H1 (cell line): ENCODE measurements at regions not wholly inside any gene's neighbourhood (a gene's known extent, or its start where the extent isn't known, plus 50 kb on each side); places are given as distances from the start of the nearest gene placed in this dataset.

Experiments used
- CTCF ChIA-PET: fragments of 300-600 bp; sonication (Branson Sonifier 250); formaldehyde crosslinking; loops from one replicate; lab custom pipeline; 2021; ENCODE audit not compliant: partially characterized antibody; lab: Charles Lee
- POLR2A ChIA-PET: fragments of 300-600 bp; sonication (Branson Sonifier 250); formaldehyde crosslinking; loops from one replicate; lab custom pipeline; 2021; ENCODE audit warnings: inconsistent platforms; ENCODE audit not compliant: partially characterized antibody; lab: Charles Lee
- DNase-seq, 2 experiments: peaks; one replicate each; pipeline versions ENCODE4 v3.0.0 to v3.0.0-alpha.2; 2010 to 2022; ENCODE audit warnings: low spot score in 2 of 2, low read depth in 1 of 2, mixed read lengths in 1 of 2
- FAIRE-seq: peaks from 2 replicates; lab custom pipeline; 2011; peaks lifted over from hg19 to GRCh38; lab: Jason Lieb, UNC
- H2AFZ ChIP-seq: 2 replicates; pipeline ENCODE4 v1.8.1; 2012; ENCODE audit warnings: low read length, inconsistent platforms
- H2AK5ac ChIP-seq: 2 replicates; pipeline ENCODE4 v1.6.1; 2013; ENCODE audit warnings: low read depth, low read length
- H2BK120ac ChIP-seq: replicated peaks from 2 replicates; pipeline ENCODE3; 2013; ENCODE audit warnings: low read depth, low read length, inconsistent platforms
- H2BK12ac ChIP-seq: 2 replicates; pipeline ENCODE4 v1.6.1; 2013; ENCODE audit warnings: low read depth, low read length
- H2BK15ac ChIP-seq: 2 replicates; pipeline ENCODE4 v1.6.1; 2013; ENCODE audit warnings: low read length
- H2BK20ac ChIP-seq: 2 replicates; pipeline ENCODE4 v1.6.1; 2013; ENCODE audit warnings: low read length
- H2BK5ac ChIP-seq: 2 replicates; pipeline ENCODE4 v1.6.1; 2013; ENCODE audit warnings: low read depth, low read length
- H3K14ac ChIP-seq: 2 replicates; pipeline ENCODE4 v1.6.1; 2013; ENCODE audit warnings: inconsistent platforms; ENCODE audit not compliant: insufficient read length
- H3K18ac ChIP-seq: 2 replicates; pipeline ENCODE4 v1.6.1; 2013; ENCODE audit warnings: low read length; ENCODE audit errors: extremely low read depth
- H3K23ac ChIP-seq: 2 replicates; pipeline ENCODE4 v1.6.1; 2013; ENCODE audit warnings: inconsistent platforms; ENCODE audit not compliant: insufficient read length
- H3K23me2 ChIP-seq: 2 replicates; pipeline ENCODE4 v1.6.1; 2013; ENCODE audit warnings: low read depth, low read length
- H3K27ac ChIP-seq: 2 replicates; pipeline ENCODE4 v1.6.1; 2011; ENCODE audit warnings: low read depth, low read length, inconsistent platforms
- H3K27me3 ChIP-seq, 4 experiments: replicated peaks in 1 of 4; 1 replicate in 1 of 4; 2 replicates in 3 of 4; pipeline versions ENCODE4 v1.6.1 to v1.8.1; 2011 to 2013; ENCODE audit warnings: low read length in 3 of 4, mild to moderate bottlenecking in 3 of 4, inconsistent platforms in 2 of 4, mixed read lengths in 2 of 4, moderate library complexity in 1 of 4; ENCODE audit not compliant: control insufficient read depth in 3 of 4, insufficient read depth in 3 of 4; ENCODE audit errors: extremely low read depth in 1 of 4
- H3K36me3 ChIP-seq, 4 experiments: 2 replicates each; pipeline versions ENCODE4 v1.6.1 to v1.8.1; 2011 to 2013; ENCODE audit warnings: mild to moderate bottlenecking in 4 of 4, low read length in 3 of 4, moderate library complexity in 2 of 4, control low read depth in 1 of 4, inconsistent platforms in 1 of 4; ENCODE audit not compliant: insufficient read depth in 4 of 4, control insufficient read depth in 2 of 4
- H3K4ac ChIP-seq: replicated peaks from 2 replicates; pipeline ENCODE3; 2013; ENCODE audit warnings: low read length, low read depth, mixed read lengths, inconsistent platforms; ENCODE audit not compliant: insufficient read length
- H3K4me1 ChIP-seq, 4 experiments: replicated peaks in 1 of 4; 1 replicate in 1 of 4; 2 replicates in 3 of 4; pipeline versions ENCODE4 v1.6.1 to v1.8.1; 2011 to 2013; ENCODE audit warnings: low read length in 3 of 4, inconsistent platforms in 2 of 4, mixed read lengths in 1 of 4; ENCODE audit not compliant: insufficient read depth in 4 of 4, control insufficient read depth in 3 of 4
- H3K4me2 ChIP-seq, 2 experiments: 2 replicates each; pipeline versions ENCODE4 v1.6.1 to v1.8.1; 2011 to 2013; ENCODE audit warnings: low read depth in 2 of 2, low read length in 2 of 2, control low read depth in 1 of 2, inconsistent platforms in 1 of 2, mild to moderate bottlenecking in 1 of 2; ENCODE audit not compliant: insufficient read depth in 1 of 2
- H3K4me3 ChIP-seq, 4 experiments: fragments of 200-600, 300-600 bp in 1 of 4; sonication (generic), shearing (Covaris generic), sonication (Bioruptor Twin) in 1 of 4; 2 replicates each; pipeline versions ENCODE4 v1.5.1 to v1.8.1; 2011 to 2016; ENCODE audit warnings: low read length in 4 of 4, low read depth in 3 of 4, control low read depth in 2 of 4, inconsistent platforms in 2 of 4, mild to moderate bottlenecking in 2 of 4, mixed read lengths in 1 of 4, moderate library complexity in 1 of 4; ENCODE audit not compliant: insufficient read depth in 2 of 4; ENCODE audit errors: extremely low read depth in 1 of 4
- H3K56ac ChIP-seq: replicated peaks from 2 replicates; pipeline ENCODE3; 2013; ENCODE audit warnings: low read depth, mild to moderate bottlenecking, mixed read lengths, low read length, inconsistent platforms; ENCODE audit not compliant: insufficient read length
- H3K79me1 ChIP-seq: 2 replicates; pipeline ENCODE4 v1.6.1; 2013; ENCODE audit warnings: low read depth, low read length, control low read depth
- H3K79me2 ChIP-seq, 2 experiments: 2 replicates each; pipeline versions ENCODE4 v1.6.1 to v1.8.1; 2012 to 2013; ENCODE audit warnings: low read length in 2 of 2, mild to moderate bottlenecking in 2 of 2, inconsistent platforms in 1 of 2; ENCODE audit not compliant: insufficient read depth in 2 of 2, control insufficient read depth in 1 of 2
- H3K9ac ChIP-seq, 4 experiments: replicated peaks in 1 of 4; 1 replicate in 1 of 4; 2 replicates in 3 of 4; pipeline versions ENCODE4 v1.6.1 to v1.8.1; 2011 to 2013; ENCODE audit warnings: low read depth in 3 of 4, low read length in 3 of 4, control low read depth in 2 of 4, mild to moderate bottlenecking in 2 of 4, moderate library complexity in 2 of 4, inconsistent platforms in 1 of 4; ENCODE audit errors: extremely low read depth in 1 of 4
- H3K9me3 ChIP-seq, 2 experiments: 2 replicates each; pipeline versions ENCODE4 v1.6.1 to v1.8.1; 2012 to 2013; ENCODE audit warnings: mild to moderate bottlenecking in 2 of 2, moderate library complexity in 2 of 2, control low read depth in 1 of 2, inconsistent platforms in 1 of 2, low read depth in 1 of 2, low read length in 1 of 2, mixed read lengths in 1 of 2; ENCODE audit not compliant: insufficient read depth in 2 of 2
- H4K20me1 ChIP-seq, 2 experiments: replicated peaks in 1 of 2; 2 replicates each; pipeline versions ENCODE3 to v1.8.1; 2011 to 2013; ENCODE audit warnings: inconsistent platforms in 2 of 2, low read length in 2 of 2, mild to moderate bottlenecking in 1 of 2; ENCODE audit not compliant: insufficient read depth in 2 of 2, control insufficient read depth in 1 of 2
- H4K5ac ChIP-seq: 2 replicates; pipeline ENCODE4 v1.6.1; 2013; ENCODE audit warnings: low read length, low read depth, mixed read lengths, inconsistent platforms; ENCODE audit not compliant: insufficient read length
- H4K8ac ChIP-seq: 2 replicates; pipeline ENCODE4 v1.8.0; 2013; ENCODE audit warnings: mild to moderate bottlenecking, moderate library complexity, low read length, inconsistent platforms; ENCODE audit not compliant: insufficient read depth; ENCODE audit errors: extremely low read depth
- H4K91ac ChIP-seq: replicated peaks from 2 replicates; pipeline ENCODE3; 2013; ENCODE audit warnings: low read length, mixed read lengths, inconsistent platforms; ENCODE audit not compliant: insufficient read length
- ASH2L ChIP-seq: fragments of 200-600, 300-600 bp; sonication (generic); IDR thresholded peaks from one replicate; pipeline ENCODE4 v1.7.1; 2017; ENCODE audit warnings: low read length
- KDM4A ChIP-seq: IDR thresholded peaks from one replicate; pipeline ENCODE4 v1.7.1; 2012; ENCODE audit warnings: low read depth, mild to moderate bottlenecking, moderate library complexity, low read length, inconsistent platforms; ENCODE audit not compliant: severe bottlenecking
- WGBS, 2 experiments: shearing (Covaris generic) in 1 of 2; methylation state at CpG; one replicate each; pipeline versions ENCODE4 v1.1.6 to v1.1.7; 2013 to 2015; ENCODE audit warnings: low lambda C conversion rate in 2 of 2, mixed read lengths in 2 of 2, inconsistent platforms in 1 of 2, low coverage in 1 of 2, missing lambda C conversion rate in 1 of 2; ENCODE audit not compliant: insufficient replicate concordance in 2 of 2, insufficient coverage in 1 of 2, insufficient read length in 1 of 2; ENCODE audit errors: extremely low coverage in 1 of 2, missing lambda C conversion rate in 1 of 2; 5-methylcytosine and 5-hydroxymethylcytosine counted together

GRCh38 chr11:115630214-115630613 lies 126.0 kb upstream of the CADM1 start:
- no peak for FAIRE-seq
- Histone ChIP-seq H3K4me2 (no peak overlapping the region), H3K56ac (no peak overlapping the region), H3K14ac (no peak overlapping the region), H4K20me1 (no peaks in the 10 kb centered on the region), H3K79me1 (no peaks in the 10 kb centered on the region), H3K23ac (no peak overlapping the region), H4K91ac (no peak overlapping the region), H4K8ac (no peak overlapping the region), H3K27ac (no peak overlapping the region), H3K9ac (0 out of 7 replicates have a peak overlapping the region, but pooled peaks of 1 of the 4 experiments have one; percentile 4), H2AFZ (0 out of 2 replicates have a peak overlapping the region, but pooled peaks have one; percentile 13), H3K18ac (no peak overlapping the region; the same call in 1 of the 2 replicates), H3K9me3 (no peaks in the 10 kb centered on the region; a peak in 1 of 4 replicates), H2BK5ac (no peak overlapping the region), H4K5ac (no peak overlapping the region), H2BK12ac (no peak overlapping the region), H3K27me3 (peaks cover 0 to 2% (median 0%) of the 10 kb centered on the region in 4 experiments; a peak in 1 of 7 replicates), H2BK15ac (no peak overlapping the region), H3K4me1 (peaks cover 0 to 3% (median 1%) of the 10 kb centered on the region in 4 experiments; a peak in 6 of 7 replicates), H3K4me3 (no peak overlapping the region), H3K36me3 (no peaks in the 10 kb centered on the region), H2BK20ac (no peak overlapping the region), H2AK5ac (no peak overlapping the region), H3K23me2 (no peaks in the 10 kb centered on the region), H3K79me2 (no peaks in the 10 kb centered on the region), H3K4ac (no peak overlapping the region), H2BK120ac (no peak overlapping the region)
- POLR2A ChIA-PET, result no interaction called here
- DNase-seq, result no peak
- CTCF ChIA-PET, result interaction anchor here (0.6 to 1.3 kb wide), 7 partner anchors 9 to 459 kb away, joined by 3 to 4 read pairs (median 3); no protein-coding TSS in a partner anchor
- WGBS, 2 experiments, result 75% methylated on average over 8 of the region's 8 CpGs; no CpG with 5 or more reads in 1 of the 2 experiments
- TF ChIP-seq KDM4A (no peak), ASH2L (no peak)
